Astrocyte (in vitro differentiated cells and primary cell): ENCODE measurements at regions not wholly inside any gene's neighbourhood (a gene's known extent, or its start where the extent isn't known, plus 50 kb on each side); places are given as distances from the start of the nearest gene placed in this dataset.

ENCODE experiments used
- CTCF ChIP-seq: IDR thresholded peaks from 2 replicates; pipeline ENCODE4 v1.5.1; 2011; ENCODE audit warnings: low read depth, mild to moderate bottlenecking, inconsistent platforms, low read length, moderate library complexity; ENCODE audit not compliant: insufficient read depth
- EZH2 ChIP-seq: IDR thresholded peaks from 2 replicates; pipeline ENCODE4 v1.6.1; 2012; ENCODE audit warnings: mild to moderate bottlenecking, low read length, inconsistent platforms; ENCODE audit not compliant: insufficient read depth

- TF ChIP-seq CTCF: no peak
- no peak for TF ChIP-seq EZH2
Measured at GRCh38 chr20:48196486-48196885, 411.2 kb upstream of the SULF2 start.
